Stimulated activated memory B cell treated with anti-CD40 and anti-IgM and Interleukin-4, amounts not matched to agents 10 μg/mL and 1 μg/mL and 100 μg/mL, for 72 hours (primary cell): ENCODE measurements at regions not wholly inside any gene's neighbourhood (a gene's known extent, or its start where the extent isn't known, plus 50 kb on each side); places are given as distances from the start of the nearest gene placed in this dataset.

Source experiments
- ATAC-seq: fragments of 150-1000 bp; cut with Tn5 transposase; 2 replicates; pipeline ENCODE4 v1.10.0; 2021
- H3K27ac Mint-ChIP-seq: one replicate; pipeline ENCODE4 v1.8.0; 2022; ENCODE audit warnings: mild to moderate bottlenecking, mixed read lengths
- H3K27me3 Mint-ChIP-seq: one replicate; pipeline ENCODE4 v1.8.0; 2022; ENCODE audit warnings: mixed read lengths
- H3K36me3 Mint-ChIP-seq: one replicate; pipeline ENCODE4 v1.8.0; 2022; ENCODE audit warnings: mixed read lengths
- H3K4me1 Mint-ChIP-seq: one replicate; pipeline ENCODE4 v1.8.0; 2022; ENCODE audit warnings: mixed read lengths
- H3K4me3 Mint-ChIP-seq: one replicate; pipeline ENCODE4 v1.8.0; 2022; ENCODE audit warnings: mild to moderate bottlenecking, moderate library complexity, mixed read lengths
- H3K9me3 Mint-ChIP-seq: one replicate; pipeline ENCODE4 v1.8.0; 2022; ENCODE audit warnings: mixed read lengths

DNA sequence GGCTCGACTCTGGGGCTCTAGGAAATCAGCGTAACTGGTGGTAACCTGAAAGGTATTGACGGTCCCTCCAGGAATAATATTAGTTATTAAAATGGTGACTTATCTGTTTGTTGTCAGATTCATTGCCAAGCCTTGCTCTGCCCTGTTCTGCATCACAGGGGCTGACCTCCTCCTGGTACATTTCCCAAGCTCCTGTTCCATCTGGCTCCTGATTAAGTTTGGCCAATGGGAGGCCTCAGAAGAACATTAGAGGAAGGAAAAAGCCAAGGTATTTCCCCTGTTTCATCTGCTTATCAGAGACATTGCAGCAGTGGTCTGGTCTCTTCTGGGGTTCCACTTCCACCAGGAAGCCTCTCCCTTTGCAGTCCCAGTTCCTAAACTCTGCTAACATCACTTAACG is 527.0 kb downstream of the TNS1 start:
- Mint-ChIP-seq H3K4me3 (no peak overlapping the region), H3K4me1 (no peaks in the 10 kb centered on the region), H3K27me3 (no peaks in the 10 kb centered on the region), H3K27ac (no peak overlapping the region), H3K9me3 (no peaks in the 10 kb centered on the region), H3K36me3 (no peaks in the 10 kb centered on the region)
- ATAC-seq = no peak

DNA sequence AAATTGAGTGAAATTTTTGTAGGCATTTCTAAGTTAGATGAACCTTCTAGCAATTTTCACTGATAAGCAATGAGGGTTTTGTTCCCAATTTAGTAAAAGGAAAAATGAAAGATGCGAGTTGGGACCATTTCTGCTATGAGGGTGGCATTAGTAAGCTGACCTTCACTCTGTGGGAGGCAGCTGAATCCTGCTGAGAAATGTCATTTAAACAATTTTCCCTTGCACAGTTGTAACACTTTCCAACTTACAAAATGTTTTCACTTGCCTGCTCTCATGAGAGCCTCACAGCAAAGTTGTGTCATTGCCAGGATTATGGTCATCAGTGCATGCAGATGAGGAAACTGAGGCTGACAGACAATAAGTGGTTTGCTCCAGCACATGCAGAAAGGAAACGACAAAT is 527.7 kb downstream of the TNS1 start:
- no peaks in the 10 kb centered on the region for H3K9me3 Mint-ChIP-seq
- H3K4me3 Mint-ChIP-seq = no peak overlapping the region
- no peaks in the 10 kb centered on the region for H3K4me1 Mint-ChIP-seq
- H3K27ac Mint-ChIP-seq = no peak overlapping the region
- H3K27me3 Mint-ChIP-seq = no peaks in the 10 kb centered on the region
- no peak for ATAC-seq
- no peaks in the 10 kb centered on the region for H3K36me3 Mint-ChIP-seq

DNA sequence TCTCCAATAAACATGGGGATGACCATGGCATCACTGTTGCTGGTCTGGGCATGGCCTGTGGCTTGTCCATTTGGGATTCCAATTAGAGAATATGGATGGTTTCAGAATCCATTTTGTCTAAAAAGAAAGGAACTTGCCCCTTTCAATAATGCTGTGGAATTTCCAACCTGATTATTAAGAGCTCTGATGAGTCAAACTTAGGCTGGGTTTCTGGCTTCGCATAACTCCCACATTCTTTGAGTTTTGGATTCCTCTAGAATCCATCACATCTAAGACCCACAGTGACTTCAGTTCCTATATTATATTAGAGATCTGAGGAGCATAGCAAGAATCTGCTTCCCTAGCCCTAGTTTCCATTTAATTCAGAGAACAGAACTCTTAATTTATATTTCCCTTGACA is 531.5 kb downstream of the TNS1 start:
- Mint-ChIP-seq H3K36me3 (no peaks in the 10 kb centered on the region), H3K4me3 (no peak overlapping the region), H3K27me3 (no peaks in the 10 kb centered on the region), H3K4me1 (no peaks in the 10 kb centered on the region), H3K9me3 (no peaks in the 10 kb centered on the region), H3K27ac (no peak overlapping the region)
- ATAC-seq = no peak

DNA sequence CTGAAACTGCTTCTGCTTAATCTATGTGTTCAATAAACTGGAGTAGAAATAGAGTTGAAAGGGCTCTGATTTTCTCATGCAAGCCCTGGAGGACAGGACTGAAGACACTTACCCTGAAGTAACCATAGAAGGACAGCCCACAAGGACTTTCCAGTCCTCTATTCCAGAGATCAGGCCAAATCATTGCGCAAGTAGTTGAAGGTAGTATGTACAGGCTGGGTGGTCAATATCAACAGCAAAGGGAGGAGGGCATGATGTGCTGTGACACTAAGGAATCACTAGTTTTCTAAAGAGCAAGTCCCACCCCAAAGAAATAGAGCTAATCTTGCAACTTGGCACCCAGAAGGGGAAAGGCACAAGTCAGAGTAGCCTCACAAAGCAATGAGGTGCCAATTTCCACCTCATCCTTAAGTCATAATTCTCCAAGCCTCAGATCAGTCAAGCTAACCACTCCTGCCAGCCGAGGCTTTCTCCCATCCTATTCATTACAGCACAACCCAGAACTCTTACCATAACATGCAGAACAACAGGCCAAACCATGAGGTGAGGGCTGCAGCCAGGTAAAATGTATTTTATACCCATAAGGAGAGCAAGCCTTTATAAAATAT is 533.5 kb downstream of the TNS1 start:
- Mint-ChIP-seq H3K36me3 (no peaks in the 10 kb centered on the region), H3K4me1 (no peaks in the 10 kb centered on the region), H3K4me3 (no peak overlapping the region), H3K27me3 (no peaks in the 10 kb centered on the region), H3K27ac (no peak overlapping the region), H3K9me3 (no peaks in the 10 kb centered on the region)
- ATAC-seq = no peak

DNA sequence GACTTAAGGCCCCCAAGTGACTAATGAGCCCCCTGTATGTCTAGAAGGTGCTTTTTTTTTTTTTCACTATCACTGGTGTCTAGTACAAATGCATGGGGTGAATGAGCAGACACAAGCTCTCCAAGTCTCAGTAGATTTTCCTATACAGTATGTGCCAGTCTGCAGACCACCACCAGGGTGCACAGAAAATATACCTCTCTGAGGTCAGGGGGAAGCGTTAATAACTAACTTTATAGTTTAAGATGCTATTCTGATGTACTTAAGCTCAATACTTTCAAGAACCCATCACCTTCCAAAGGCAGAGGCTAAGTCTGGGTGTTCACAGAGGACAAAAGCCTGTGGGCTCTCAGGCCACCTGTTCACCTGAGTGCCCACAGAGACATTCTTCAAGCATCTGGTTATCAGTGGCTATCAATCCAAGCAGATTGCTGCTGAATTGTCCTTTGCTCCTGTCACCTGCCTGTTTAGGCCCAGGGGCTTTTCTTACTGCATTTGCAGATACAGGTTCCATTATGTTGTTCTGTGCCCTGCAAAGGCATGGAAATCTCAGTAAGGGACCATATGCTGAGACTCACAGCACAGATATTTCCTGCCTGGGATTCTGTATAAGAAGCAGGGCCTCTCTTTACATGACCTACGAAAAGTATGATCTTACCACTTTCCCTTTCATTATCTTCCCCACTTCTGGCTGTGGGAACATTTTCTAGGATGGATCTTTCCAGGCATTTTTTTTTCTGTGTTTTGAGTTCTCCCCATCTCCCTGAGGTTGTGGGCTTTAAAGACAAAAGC is 534.6 kb downstream of the TNS1 start:
- no peak overlapping the region for H3K27ac Mint-ChIP-seq
- no peak overlapping the region for H3K4me3 Mint-ChIP-seq

DNA sequence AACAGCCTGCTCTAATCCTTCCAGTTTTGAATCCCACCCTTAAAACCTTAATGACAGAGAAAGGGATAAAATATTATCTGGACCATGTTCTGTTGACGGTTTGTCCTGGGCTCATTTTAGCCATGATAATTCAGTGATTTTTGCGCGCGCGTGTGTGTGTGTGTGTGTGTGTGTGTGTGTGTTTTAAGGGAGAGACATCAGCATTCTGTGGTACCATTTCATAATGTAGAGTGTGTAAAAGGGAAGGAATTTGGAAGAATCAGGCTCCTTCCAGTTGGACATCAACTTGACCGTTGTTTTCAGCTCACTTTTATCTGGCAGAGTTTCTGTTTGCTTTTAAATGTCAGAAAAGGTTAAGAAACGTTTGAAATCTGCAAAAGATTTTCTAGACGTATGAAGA is 535.5 kb downstream of the TNS1 start:
- H3K4me1 Mint-ChIP-seq = no peaks in the 10 kb centered on the region

More for the DNA sequence above, 534.6 kb downstream of the TNS1 start:
- Mint-ChIP-seq H3K9me3 (no peaks in the 10 kb centered on the region), H3K27me3 (no peaks in the 10 kb centered on the region), H3K36me3 (no peaks in the 10 kb centered on the region), H3K4me1 (no peaks in the 10 kb centered on the region)
- ATAC-seq = no peak

DNA sequence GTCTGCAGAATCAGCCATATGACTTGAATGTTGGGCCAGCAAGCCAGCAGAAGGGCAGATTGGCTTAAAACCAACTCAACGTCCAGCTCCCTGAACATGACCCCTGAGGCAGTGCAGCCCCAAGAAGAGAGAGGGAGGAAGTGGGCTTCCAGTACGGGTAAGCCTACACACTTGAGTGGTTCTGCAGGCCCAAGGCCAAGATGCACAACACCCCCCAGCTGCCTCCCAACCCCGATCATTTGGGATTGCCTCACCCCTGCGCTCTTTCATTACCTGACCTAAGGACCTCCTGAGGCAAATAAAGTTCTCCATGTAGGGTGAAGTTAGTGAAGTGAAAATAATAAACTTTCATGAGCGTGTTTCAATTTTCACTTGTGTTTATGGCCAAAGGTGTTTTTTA is 536.0 kb downstream of the TNS1 start:
- no peak for ATAC-seq
- no peaks in the 10 kb centered on the region for H3K9me3 Mint-ChIP-seq
- H3K36me3 Mint-ChIP-seq = no peaks in the 10 kb centered on the region
- H3K4me3 Mint-ChIP-seq = no peak overlapping the region
- H3K27me3 Mint-ChIP-seq = no peaks in the 10 kb centered on the region
- no peaks in the 10 kb centered on the region for H3K4me1 Mint-ChIP-seq
- H3K27ac Mint-ChIP-seq = no peak overlapping the region

More for the DNA sequence above, 535.5 kb downstream of the TNS1 start:
- H3K27ac Mint-ChIP-seq = no peak overlapping the region
- no peaks in the 10 kb centered on the region for H3K36me3 Mint-ChIP-seq
- no peaks in the 10 kb centered on the region for H3K27me3 Mint-ChIP-seq
- H3K4me3 Mint-ChIP-seq = no peak overlapping the region
- no peaks in the 10 kb centered on the region for H3K9me3 Mint-ChIP-seq
- no peak for ATAC-seq

DNA sequence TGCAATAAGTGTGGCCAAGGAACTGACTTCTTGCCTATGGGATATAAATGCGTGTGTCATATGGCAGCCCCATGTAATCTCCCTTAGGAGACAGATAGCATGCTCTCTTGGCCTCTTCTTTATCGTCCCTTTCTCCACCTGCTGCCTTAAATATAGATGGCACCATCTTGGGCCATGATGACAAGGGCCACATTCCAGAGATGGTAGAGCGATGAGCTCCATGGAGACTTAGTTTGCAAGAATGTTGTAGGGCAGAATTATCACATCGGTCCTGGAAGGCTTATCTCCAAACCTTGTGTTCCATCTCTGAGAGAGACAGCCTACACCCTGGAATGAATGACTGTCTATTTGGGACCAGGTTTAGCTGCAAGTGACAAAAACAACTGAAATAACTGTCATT is 536.7 kb downstream of the TNS1 start:
- H3K9me3 Mint-ChIP-seq = no peaks in the 10 kb centered on the region
- H3K36me3 Mint-ChIP-seq = no peaks in the 10 kb centered on the region
- H3K27ac Mint-ChIP-seq = no peak overlapping the region
- H3K4me1 Mint-ChIP-seq = no peaks in the 10 kb centered on the region
- no peak overlapping the region for H3K4me3 Mint-ChIP-seq
- H3K27me3 Mint-ChIP-seq = no peaks in the 10 kb centered on the region
- ATAC-seq = no peak

DNA sequence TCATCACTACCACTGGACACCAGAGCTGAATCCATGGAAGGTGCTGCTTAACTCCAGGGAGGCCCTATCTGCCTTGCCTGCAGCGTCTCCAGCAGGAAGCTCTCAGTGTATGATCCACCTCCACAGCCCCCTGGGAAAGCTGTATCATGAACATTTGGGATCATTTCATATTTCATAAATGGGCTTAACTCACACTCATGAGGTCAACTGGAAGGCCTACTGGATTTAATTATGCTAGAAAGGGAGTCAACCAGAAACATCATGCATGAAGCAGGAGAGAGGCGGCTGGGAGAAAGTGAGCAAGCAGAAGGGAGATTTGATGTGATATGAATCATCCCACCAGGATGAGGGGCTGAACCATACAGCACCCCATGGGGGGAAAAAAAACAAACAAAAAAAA is 537.7 kb downstream of the TNS1 start:
- Mint-ChIP-seq H3K27me3 (no peaks in the 10 kb centered on the region), H3K4me3 (no peak overlapping the region), H3K9me3 (no peaks in the 10 kb centered on the region), H3K4me1 (no peaks in the 10 kb centered on the region), H3K36me3 (no peaks in the 10 kb centered on the region), H3K27ac (no peak overlapping the region)
- no peak for ATAC-seq

DNA sequence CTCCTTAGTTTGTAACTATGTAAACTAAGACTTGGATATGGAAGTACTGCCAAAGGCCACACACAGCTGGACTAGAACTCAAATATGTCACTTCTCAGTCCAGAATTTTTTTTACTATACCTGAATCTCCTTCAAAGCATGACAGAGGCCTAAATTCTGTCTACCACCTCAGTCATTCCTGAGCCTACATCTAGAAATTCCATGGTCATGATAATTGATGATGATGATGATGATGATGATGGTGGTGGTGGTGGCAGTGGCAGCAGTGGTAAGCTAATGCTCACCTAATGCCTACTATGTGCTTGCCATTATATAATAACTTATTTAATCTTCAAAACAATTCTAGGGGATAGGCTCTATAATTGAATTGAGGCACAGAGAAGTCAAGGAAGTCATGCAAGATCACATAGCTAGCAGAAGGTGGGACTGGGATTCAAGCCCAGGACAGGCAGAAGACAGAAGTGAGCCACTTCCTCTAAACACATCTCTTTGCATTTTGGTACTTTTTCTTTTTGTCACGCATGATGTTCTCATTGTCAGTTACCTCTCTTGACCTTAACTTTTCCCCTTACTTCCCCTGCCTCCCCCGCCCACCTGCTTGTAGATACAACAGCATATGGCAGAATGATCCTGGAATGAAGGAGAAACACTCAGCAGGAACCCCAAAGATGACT is 539.3 kb downstream of the TNS1 start:
- H3K27me3 Mint-ChIP-seq = no peaks in the 10 kb centered on the region
- H3K9me3 Mint-ChIP-seq = no peaks in the 10 kb centered on the region
- H3K4me3 Mint-ChIP-seq = no peak overlapping the region
- no peaks in the 10 kb centered on the region for H3K4me1 Mint-ChIP-seq
- H3K27ac Mint-ChIP-seq = no peak overlapping the region
- ATAC-seq = peak; percentile 44
- no peaks in the 10 kb centered on the region for H3K36me3 Mint-ChIP-seq

DNA sequence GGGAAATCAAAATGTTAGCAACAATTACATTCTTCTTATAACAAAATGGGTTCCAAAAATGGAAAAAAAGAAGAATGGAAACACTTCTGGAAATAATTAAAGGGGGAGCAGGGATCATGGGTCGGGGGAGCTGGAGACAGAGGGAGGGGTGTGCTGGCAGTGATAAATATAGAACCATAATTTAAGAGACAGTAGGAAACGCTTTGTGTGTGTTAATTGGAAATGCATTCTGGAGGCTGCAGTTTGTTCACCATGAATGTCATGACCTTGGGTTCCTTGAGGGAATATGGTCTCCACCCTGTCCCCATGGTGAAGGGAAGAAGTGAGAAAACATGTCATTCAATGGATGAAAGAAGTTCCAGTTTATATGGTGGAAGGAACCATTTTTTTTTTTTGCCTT is 540.7 kb downstream of the TNS1 start:
- no peak for ATAC-seq
- no peaks in the 10 kb centered on the region for H3K4me1 Mint-ChIP-seq
- H3K9me3 Mint-ChIP-seq = peaks cover 4% of the 10 kb centered on the region
- H3K27me3 Mint-ChIP-seq = no peaks in the 10 kb centered on the region
- no peaks in the 10 kb centered on the region for H3K36me3 Mint-ChIP-seq
- no peak overlapping the region for H3K4me3 Mint-ChIP-seq
- H3K27ac Mint-ChIP-seq = no peak overlapping the region

DNA sequence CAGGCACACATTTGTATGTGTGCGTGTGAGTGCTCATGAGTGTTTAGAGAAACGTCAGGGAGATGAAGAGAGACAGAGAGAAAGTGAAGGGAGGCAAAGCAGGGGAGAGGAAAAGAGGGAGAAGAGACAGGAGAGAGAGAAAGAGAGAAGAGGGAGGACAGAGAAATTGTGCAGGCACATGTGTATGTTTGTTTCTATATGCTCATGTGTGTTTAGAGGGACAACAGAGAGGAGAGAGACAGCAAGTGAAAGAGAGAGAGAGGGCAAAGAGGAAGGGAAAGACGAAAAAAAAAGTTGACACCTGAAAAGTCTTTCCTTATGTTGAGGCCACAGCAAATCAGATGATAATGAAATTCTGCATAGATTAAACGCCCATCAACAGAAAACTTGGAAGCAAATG is 541.1 kb downstream of the TNS1 start:
- Mint-ChIP-seq H3K27ac (no peak overlapping the region), H3K36me3 (no peaks in the 10 kb centered on the region), H3K9me3 (peaks cover 4% of the 10 kb centered on the region), H3K27me3 (no peaks in the 10 kb centered on the region), H3K4me1 (no peaks in the 10 kb centered on the region), H3K4me3 (no peak overlapping the region)
- ATAC-seq = no peak

DNA sequence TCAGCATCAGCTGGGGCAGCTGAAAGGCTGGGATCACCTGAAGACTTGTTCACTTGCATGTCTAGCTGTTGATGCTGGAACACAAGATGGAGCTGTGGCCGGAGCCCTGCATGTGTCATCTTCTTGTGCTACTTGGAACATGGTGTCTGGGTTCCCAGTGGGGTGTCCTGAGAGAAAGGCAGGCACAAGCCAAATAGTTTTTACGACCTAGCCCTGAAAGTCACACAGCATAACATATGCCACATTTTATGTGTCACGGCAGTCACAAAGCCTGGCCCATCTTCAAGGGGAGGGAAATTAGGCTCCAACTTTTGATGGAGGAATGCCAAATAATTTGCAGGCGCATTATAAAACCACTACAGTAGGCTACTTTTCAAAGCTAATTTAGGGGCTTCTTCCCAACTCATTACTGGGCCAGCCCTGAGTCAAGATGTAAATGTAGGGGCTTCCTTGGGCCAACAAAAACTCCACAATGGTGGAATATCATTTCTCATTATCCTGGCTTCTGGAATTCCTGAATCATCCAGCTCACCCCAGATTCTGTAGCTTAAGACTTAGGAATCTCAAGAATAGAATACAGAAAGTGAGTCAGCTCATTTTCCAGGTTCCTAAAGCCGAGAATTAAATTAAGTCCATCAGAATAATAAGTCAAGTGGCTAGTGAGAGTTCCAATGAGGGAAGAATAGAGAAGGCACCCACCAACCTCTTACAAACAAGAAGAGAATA is 543.0 kb downstream of the TNS1 start:
- Mint-ChIP-seq H3K27me3 (no peaks in the 10 kb centered on the region), H3K36me3 (no peaks in the 10 kb centered on the region), H3K9me3 (peaks cover 4% of the 10 kb centered on the region), H3K27ac (no peak overlapping the region), H3K4me1 (no peaks in the 10 kb centered on the region), H3K4me3 (no peak overlapping the region)
- ATAC-seq = no peak

DNA sequence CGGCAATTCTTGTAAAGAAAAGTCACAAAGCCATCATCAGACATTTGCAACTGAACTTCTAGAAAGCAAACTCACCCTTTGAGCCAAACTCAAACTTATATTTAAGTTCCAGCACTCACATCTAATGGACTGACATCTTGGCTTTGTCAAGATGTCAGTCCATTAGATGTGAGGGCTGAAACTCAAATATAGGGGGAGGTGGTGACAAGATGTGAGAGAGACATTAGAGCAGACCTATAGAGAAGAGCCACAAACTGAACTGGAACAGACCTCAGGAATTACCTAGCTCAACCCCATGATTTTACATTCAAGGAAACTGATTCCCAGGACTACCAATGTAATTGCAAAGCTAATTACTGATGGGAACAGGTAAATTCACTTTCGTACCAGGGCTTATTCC is 543.8 kb downstream of the TNS1 start:
- no peak for ATAC-seq
- Mint-ChIP-seq H3K4me1 (no peaks in the 10 kb centered on the region), H3K27ac (no peak overlapping the region), H3K36me3 (peaks cover 3% of the 10 kb centered on the region), H3K4me3 (no peak overlapping the region), H3K9me3 (peaks cover 4% of the 10 kb centered on the region), H3K27me3 (peaks cover 6% of the 10 kb centered on the region)

DNA sequence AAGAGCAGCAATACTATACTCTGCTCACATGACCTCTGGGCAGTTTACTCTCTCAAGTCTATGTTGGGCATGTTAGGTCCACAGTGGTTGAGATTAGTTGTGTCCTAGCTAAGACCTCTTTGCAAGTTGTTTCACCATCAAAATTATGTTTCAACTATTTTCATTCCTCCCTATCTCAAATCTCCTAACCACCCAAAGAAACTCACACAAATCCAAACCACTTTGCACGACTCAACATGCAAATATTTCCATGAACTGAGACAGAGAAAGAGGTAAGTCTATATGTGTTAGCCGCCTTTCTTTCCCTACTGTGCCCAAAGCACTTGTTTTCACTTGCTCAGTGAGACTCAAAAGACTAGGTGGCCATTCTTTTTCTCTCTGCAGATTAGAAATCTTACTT is 546.8 kb downstream of the TNS1 start:
- no peak overlapping the region for H3K27ac Mint-ChIP-seq
- H3K36me3 Mint-ChIP-seq = peaks cover 4% of the 10 kb centered on the region
- no peak overlapping the region for H3K4me3 Mint-ChIP-seq
- no peak for ATAC-seq
- H3K9me3 Mint-ChIP-seq = peaks cover 4% of the 10 kb centered on the region
- H3K4me1 Mint-ChIP-seq = no peaks in the 10 kb centered on the region
- peaks cover 10% of the 10 kb centered on the region for H3K27me3 Mint-ChIP-seq
